SK-N-SH (cell line): ENCODE measurements at regions not wholly inside any gene's neighbourhood (a gene's known extent, or its start where the extent isn't known, plus 50 kb on each side); places are given as distances from the start of the nearest gene placed in this dataset.

Experiments
- CTCF ChIA-PET: fragments of 300-600, 350-600 bp; formaldehyde crosslinking; extraction: SDS; loops from one replicate; lab custom pipeline; 2021; lab: Yijun Ruan, JAX
- POLR2A ChIA-PET: fragments of 350-600 bp; sonication (Branson Sonifier 250); formaldehyde crosslinking; extraction: SDS; loops from one replicate; lab custom pipeline; 2020; ENCODE audit warnings: antibody characterized with exemption, inconsistent platforms; lab: Yijun Ruan, JAX
- DNase-seq: peaks from one replicate; pipeline ENCODE4 v3.0.0; 2012
- H2AFZ ChIP-seq: fragments of 200-600 bp; sonication (generic); 2 replicates; pipeline ENCODE4 v1.8.1; 2016; ENCODE audit warnings: antibody characterized with exemption, mild to moderate bottlenecking, low read depth
- H3F3A ChIP-seq: fragments of 200-600 bp; sonication (generic); replicated peaks from 2 replicates; pipeline ENCODE3; 2016; ENCODE audit warnings: antibody characterized with exemption, mild to moderate bottlenecking; ENCODE audit not compliant: insufficient read depth
- H3K27ac ChIP-seq, 2 experiments: fragments of 200-500 bp in 1 of 2; fragments of 200-600 bp in 1 of 2; sonication (Bioruptor generic) in 1 of 2; sonication (generic), shearing (Covaris generic) in 1 of 2; 2 replicates each; pipeline versions ENCODE4 v1.5.1 to v1.6.1; 2014 to 2016; ENCODE audit warnings: low read depth in 2 of 2, inconsistent platforms in 1 of 2, low read length in 1 of 2, mild to moderate bottlenecking in 1 of 2, mixed read lengths in 1 of 2
- H3K27me3 ChIP-seq: fragments of 200-600 bp; sonication (generic), shearing (Covaris generic); 2 replicates; pipeline ENCODE4 v1.6.1; 2016; ENCODE audit warnings: mixed run types; ENCODE audit not compliant: insufficient read depth
- H3K36me3 ChIP-seq, 2 experiments: fragments of 200-500 bp in 1 of 2; fragments of 200-600 bp in 1 of 2; sonication (Bioruptor generic) in 1 of 2; sonication (generic) in 1 of 2; replicated peaks in 1 of 2; 2 replicates each; pipeline versions ENCODE3 to v1.5.1; 2014 to 2016; ENCODE audit warnings: low read length in 1 of 2, mild to moderate bottlenecking in 1 of 2; ENCODE audit not compliant: insufficient read depth in 2 of 2, control insufficient read depth in 1 of 2
- H3K4me1 ChIP-seq, 2 experiments: fragments of 200-500 bp in 1 of 2; fragments of 200-600 bp in 1 of 2; sonication (Bioruptor generic) in 1 of 2; sonication (generic), shearing (Covaris generic) in 1 of 2; 2 replicates each; pipeline versions ENCODE4 v1.5.1 to v1.6.1; 2014 to 2016; ENCODE audit warnings: low read depth in 1 of 2, low read length in 1 of 2, mixed run types in 1 of 2; ENCODE audit not compliant: insufficient read depth in 2 of 2, control insufficient read depth in 1 of 2
- H3K4me2 ChIP-seq: fragments of 200-600 bp; sonication (generic), shearing (Covaris generic); 2 replicates; pipeline ENCODE4 v1.6.1; 2017; ENCODE audit warnings: mixed run types
- H3K4me3 ChIP-seq, 2 experiments: fragments of 200-500 bp in 1 of 2; fragments of 200-600 bp in 1 of 2; sonication (Bioruptor generic) in 1 of 2; sonication (generic), shearing (Covaris generic) in 1 of 2; 2 replicates each; pipeline versions ENCODE4 v1.5.1 to v1.8.1; 2014 to 2016; ENCODE audit warnings: low read depth in 2 of 2, inconsistent platforms in 1 of 2, low read length in 1 of 2, mild to moderate bottlenecking in 1 of 2, mixed read lengths in 1 of 2, moderate library complexity in 1 of 2
- H3K79me2 ChIP-seq: fragments of 200-600 bp; sonication (generic); 2 replicates; pipeline ENCODE4 v1.8.1; 2017; ENCODE audit warnings: mild to moderate bottlenecking; ENCODE audit not compliant: insufficient read depth
- H3K9ac ChIP-seq: fragments of 200-600 bp; sonication (generic); 2 replicates; pipeline ENCODE4 v1.6.1; 2017; ENCODE audit warnings: mixed run types
- H3K9me2 ChIP-seq: fragments of 200-600 bp; sonication (generic); 2 replicates; pipeline ENCODE4 v1.6.1; 2017; ENCODE audit warnings: mixed run types
- H3K9me3 ChIP-seq: fragments of 200-600 bp; sonication (generic); 2 replicates; pipeline ENCODE4 v1.6.1; 2017; ENCODE audit warnings: mixed run types, mild to moderate bottlenecking, moderate library complexity
- H4K20me1 ChIP-seq: fragments of 200-600 bp; sonication (generic); 2 replicates; pipeline ENCODE4 v1.6.1; 2017; ENCODE audit warnings: mild to moderate bottlenecking, mixed run types; ENCODE audit not compliant: insufficient read depth
- CHD2 ChIP-seq: fragments of 150-350 bp; IDR thresholded peaks from 2 replicates; pipeline ENCODE4 v1.6.1; 2018; ENCODE audit warnings: low read length; ENCODE audit not compliant: partially characterized antibody
- EP300 ChIP-seq, 2 experiments: IDR thresholded peaks; 2 replicates each; pipeline versions ENCODE4 v1.4.0 to v1.6.1; 2012; ENCODE audit warnings: borderline replicate concordance in 1 of 2, low read depth in 1 of 2, low read length in 1 of 2
- EZH2phosphoT487 ChIP-seq: fragments of 200-600 bp; sonication (generic); IDR thresholded peaks from 2 replicates; pipeline ENCODE4 v1.6.1; 2017; ENCODE audit warnings: low read depth, mixed run types, mild to moderate bottlenecking, antibody characterized with exemption, moderate library complexity, borderline replicate concordance
- IRF3 ChIP-seq: fragments of 150-350 bp; IDR thresholded peaks from 2 replicates; pipeline ENCODE4 v1.6.1; 2016; ENCODE audit warnings: mild to moderate bottlenecking, low read depth, low read length
- MAX ChIP-seq: IDR thresholded peaks from 2 replicates; pipeline ENCODE4 v1.4.0; 2012; ENCODE audit warnings: low read depth
- PBX3 ChIP-seq: IDR thresholded peaks from 2 replicates; pipeline ENCODE4; 2012
- RAD21 ChIP-seq: IDR thresholded peaks from 2 replicates; pipeline ENCODE4 v1.6.1; 2012; ENCODE audit warnings: mild to moderate bottlenecking, low read length
- REST ChIP-seq: IDR thresholded peaks from 2 replicates; pipeline ENCODE4 v1.6.1; 2012; ENCODE audit warnings: mild to moderate bottlenecking, low read depth, low read length, moderate library complexity
- SIN3A ChIP-seq: IDR thresholded peaks from 2 replicates; pipeline ENCODE4 v1.6.1; 2012; ENCODE audit warnings: low read depth, mild to moderate bottlenecking, low read length, moderate library complexity, borderline replicate concordance
- TCF12 ChIP-seq: IDR thresholded peaks from 2 replicates; pipeline ENCODE4 v1.4.0; 2012
- TEAD4 ChIP-seq: IDR thresholded peaks from 2 replicates; pipeline ENCODE4 v1.4.0; 2012; ENCODE audit warnings: mild to moderate bottlenecking, borderline replicate concordance; ENCODE audit not compliant: insufficient read depth
- ZBTB33 ChIP-seq: IDR thresholded peaks from 2 replicates; pipeline ENCODE4 v1.4.0; 2012; ENCODE audit warnings: low read depth, borderline replicate concordance
- WGBS: methylation state at CpG from one replicate; pipeline ENCODE4 v1.1.6; 2017; ENCODE audit warnings: low lambda C conversion rate; 5-methylcytosine and 5-hydroxymethylcytosine counted together

- TF ChIP-seq MAX = no peak
- no peak for TF ChIP-seq RAD21
- no peak for TF ChIP-seq SIN3A
- no peak for TF ChIP-seq ZBTB33
- TF ChIP-seq EZH2phosphoT487 = no peak
- TF ChIP-seq PBX3 = no peak
- TF ChIP-seq TEAD4 = no peak
- TF ChIP-seq REST = no peak
- TF ChIP-seq EP300 (IDR thresholded peaks at IDR 0.05; ENCODE audit: borderline replicate concordance in 1 of 2, low read depth in 1 of 2, low read length in 1 of 2) = no peak
- no peak for TF ChIP-seq IRF3
- TF ChIP-seq CHD2 = no peak
- no peak for TF ChIP-seq TCF12
- H3K27ac ChIP-seq = no peak overlapping the region
- WGBS = 50% methylated on average over 12 of the region's 12 CpGs
- H3K9me2 ChIP-seq = no peaks in the 10 kb centered on the region
- H3K4me3 ChIP-seq = no peak overlapping the region
- H3K9me3 ChIP-seq = no peaks in the 10 kb centered on the region
- H3K4me1 ChIP-seq = peaks cover 0 to 25% of the 10 kb centered on the region in 2 experiments; a peak in 2 of 4 replicates
- no peak overlapping the region for H2AFZ ChIP-seq
- no peak overlapping the region for H3K9ac ChIP-seq
- no peaks in the 10 kb centered on the region for H4K20me1 ChIP-seq
- POLR2A ChIA-PET = no interaction called here
- CTCF ChIA-PET = interaction anchor here (0.8 kb wide), 1 partner anchor 295 kb away, joined by 3 read pairs; no protein-coding TSS in a partner anchor
- no peaks in the 10 kb centered on the region for H3K27me3 ChIP-seq
- H3F3A ChIP-seq = no peaks in the 10 kb centered on the region
- H3K4me2 ChIP-seq = no peak overlapping the region
- H3K36me3 ChIP-seq = no peaks in the 10 kb centered on the region
- H3K79me2 ChIP-seq = no peaks in the 10 kb centered on the region
- DNase-seq = no peak
Observed at GRCh38 chr1:34380526-34381124, 203.9 kb downstream of the C1orf94 start.
